NCI-H2227 (cell line): ENCODE measurements at regions not wholly inside any gene's neighbourhood (a gene's known extent, or its start where the extent isn't known, plus 50 kb on each side); places are given as distances from the start of the nearest gene placed in this dataset.
"Not testable (repeated sequence)": the region's sequence is repeated elsewhere in the genome, so short reads cannot be mapped to it uniquely, and the experiment has no call there.

Experiments used
- DNase-seq: peaks from one replicate; lab custom pipeline; 2025; ENCODE audit not compliant: unreplicated experiment; lab: John Stamatoyannopoulos, UW

GRCh38 chr2:225895126-225895525 lies 495.6 kb downstream of the NYAP2 start:
- DNase-seq = no peak

- no peak for DNase-seq
Observed at GRCh38 chr2:225894236-225894980, 494.9 kb downstream of the NYAP2 start.

DNA sequence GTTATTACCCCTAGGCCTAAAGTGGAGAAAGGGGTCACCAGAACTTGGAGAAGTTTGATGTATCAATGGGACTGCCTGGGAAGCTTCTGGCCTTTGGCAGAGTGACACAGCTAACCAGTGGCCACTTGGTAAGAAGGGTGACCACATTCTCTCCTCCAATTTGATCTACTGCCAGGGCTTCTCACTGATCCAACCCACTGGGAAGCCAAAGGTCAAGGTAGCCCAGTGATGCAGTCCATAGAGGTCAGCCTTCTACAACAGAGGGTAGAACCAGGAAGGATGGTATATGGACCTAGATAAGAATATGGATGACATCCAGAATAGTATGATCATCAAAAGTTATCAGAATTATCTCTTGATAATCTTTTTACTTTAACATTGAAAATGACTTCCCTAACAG lies 493.6 kb downstream of the NYAP2 start:
- DNase-seq = no peak

- no peak for DNase-seq
Observed at GRCh38 chr2:225891771-225892170, 492.3 kb downstream of the NYAP2 start.

DNA sequence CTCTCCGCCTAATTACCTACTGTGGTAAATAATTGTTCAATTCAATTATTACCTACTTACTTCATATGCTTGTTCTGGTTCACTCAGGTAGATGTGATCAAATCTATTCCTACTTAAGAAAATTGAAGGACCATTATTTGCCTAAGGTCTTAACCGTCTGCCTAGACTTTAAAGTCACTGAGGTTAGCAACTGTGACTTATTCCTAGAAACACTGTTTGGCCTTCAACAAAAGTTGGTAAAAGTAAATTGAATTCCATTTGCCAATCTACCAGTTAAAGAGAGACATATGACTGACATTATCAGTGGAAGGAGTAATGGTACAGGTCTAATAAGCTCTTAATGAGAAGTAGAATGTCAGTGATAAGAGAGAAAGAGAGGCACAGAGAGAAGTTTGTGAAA lies 491.5 kb downstream of the NYAP2 start:
- no peak for DNase-seq

GRCh38 chr2:225889452-225889851 lies 489.9 kb downstream of the NYAP2 start:
- no peak for DNase-seq

- DNase-seq = no peak
Observed at GRCh38 chr2:225867071-225867470, 467.6 kb downstream of the NYAP2 start.

GRCh38 chr2:225865468-225865867 lies 466.0 kb downstream of the NYAP2 start:
- no peak for DNase-seq

GRCh38 chr2:225864394-225864793 lies 464.9 kb downstream of the NYAP2 start:
- DNase-seq = no peak

GRCh38 chr2:225842939-225843338 lies 443.4 kb downstream of the NYAP2 start:
- DNase-seq = no peak

DNA sequence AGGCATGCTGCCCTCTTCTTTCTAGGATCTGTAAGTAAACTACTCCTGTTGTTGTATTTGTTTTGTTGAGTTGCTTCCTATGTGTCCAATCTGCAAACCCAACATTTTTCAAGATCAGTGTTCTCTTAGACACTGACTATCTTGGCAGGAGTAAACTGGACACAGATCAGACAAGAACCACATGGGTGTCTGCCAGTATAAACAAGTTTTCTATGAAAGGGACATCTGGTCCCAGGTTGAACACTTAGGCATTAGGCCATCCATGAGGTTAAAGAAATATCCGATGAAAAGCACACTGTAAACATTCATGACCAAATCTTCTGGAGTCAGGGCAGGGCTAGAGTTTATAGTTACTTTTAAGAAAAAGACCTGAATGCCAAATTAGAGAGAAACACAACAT lies 441.8 kb downstream of the NYAP2 start:
- DNase-seq = no peak

- no peak for DNase-seq
Observed at GRCh38 chr2:225837328-225837727, 437.8 kb downstream of the NYAP2 start.

GRCh38 chr2:225824748-225825449 lies 425.4 kb downstream of the NYAP2 start:
- no peak for DNase-seq

DNA sequence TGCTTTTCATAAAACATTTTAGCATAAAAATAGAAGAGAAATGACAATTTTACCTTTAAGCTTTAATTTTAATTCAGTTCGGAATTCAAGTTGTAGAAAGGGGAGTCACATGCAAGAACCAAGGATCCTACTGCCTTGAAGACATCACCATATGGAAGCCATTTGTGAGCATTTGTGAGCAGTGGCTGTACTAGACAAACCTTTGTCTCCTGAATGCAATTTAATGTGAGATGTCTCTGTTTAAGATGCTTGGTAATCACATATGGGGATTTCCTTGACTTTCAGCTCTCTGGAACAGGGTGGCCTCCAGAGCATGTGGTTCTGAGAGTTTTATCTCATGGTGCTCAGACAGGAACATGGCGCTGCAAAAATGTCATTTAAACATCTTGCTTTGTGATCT lies 421.8 kb downstream of the NYAP2 start:
- DNase-seq = no peak

GRCh38 chr2:225820826-225821225 lies 421.3 kb downstream of the NYAP2 start:
- DNase-seq = no peak

- no peak for DNase-seq
Observed at GRCh38 chr2:225814554-225814953, 415.0 kb downstream of the NYAP2 start.

DNA sequence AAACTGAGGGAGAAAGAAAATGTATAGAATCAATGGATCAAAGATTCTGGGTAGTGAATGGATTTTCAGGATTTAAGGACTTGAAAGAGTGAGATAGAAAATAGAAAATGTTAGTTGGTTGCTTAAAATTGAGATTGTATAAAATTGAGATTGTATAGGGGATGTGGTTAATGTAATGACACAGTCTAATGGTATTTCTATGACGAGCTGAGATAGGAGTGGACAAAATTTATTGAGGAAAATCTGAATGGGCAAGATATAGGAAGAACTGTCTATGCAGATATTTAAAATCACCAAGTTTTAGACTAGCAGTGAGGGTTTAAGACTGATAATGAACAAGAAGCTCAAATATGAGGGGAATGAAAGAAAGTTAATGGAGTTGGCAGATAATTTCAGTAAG lies 406.6 kb downstream of the NYAP2 start:
- no peak for DNase-seq

- DNase-seq = not testable (repeated sequence)
Observed at GRCh38 chr2:225802076-225802475, 402.6 kb downstream of the NYAP2 start.

DNA sequence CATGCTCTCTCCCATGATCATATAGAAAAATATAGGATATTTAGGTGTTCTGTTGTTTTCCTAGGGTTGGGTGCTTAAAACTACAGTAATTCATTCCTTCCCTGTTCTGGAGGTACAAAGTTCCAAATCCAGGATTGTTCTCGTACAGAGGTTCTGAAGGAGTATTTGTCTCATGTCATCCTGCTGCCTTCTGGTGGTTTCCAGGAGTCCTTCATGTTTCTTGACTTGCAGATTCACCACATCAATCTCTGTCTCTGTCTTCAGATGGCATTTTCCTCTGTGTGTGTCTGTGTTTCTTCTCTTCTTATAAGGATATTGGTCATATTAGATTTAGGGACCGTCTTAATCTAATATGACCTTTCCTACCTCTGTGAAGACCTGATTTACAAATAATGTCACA lies 397.9 kb downstream of the NYAP2 start:
- no peak for DNase-seq

DNA sequence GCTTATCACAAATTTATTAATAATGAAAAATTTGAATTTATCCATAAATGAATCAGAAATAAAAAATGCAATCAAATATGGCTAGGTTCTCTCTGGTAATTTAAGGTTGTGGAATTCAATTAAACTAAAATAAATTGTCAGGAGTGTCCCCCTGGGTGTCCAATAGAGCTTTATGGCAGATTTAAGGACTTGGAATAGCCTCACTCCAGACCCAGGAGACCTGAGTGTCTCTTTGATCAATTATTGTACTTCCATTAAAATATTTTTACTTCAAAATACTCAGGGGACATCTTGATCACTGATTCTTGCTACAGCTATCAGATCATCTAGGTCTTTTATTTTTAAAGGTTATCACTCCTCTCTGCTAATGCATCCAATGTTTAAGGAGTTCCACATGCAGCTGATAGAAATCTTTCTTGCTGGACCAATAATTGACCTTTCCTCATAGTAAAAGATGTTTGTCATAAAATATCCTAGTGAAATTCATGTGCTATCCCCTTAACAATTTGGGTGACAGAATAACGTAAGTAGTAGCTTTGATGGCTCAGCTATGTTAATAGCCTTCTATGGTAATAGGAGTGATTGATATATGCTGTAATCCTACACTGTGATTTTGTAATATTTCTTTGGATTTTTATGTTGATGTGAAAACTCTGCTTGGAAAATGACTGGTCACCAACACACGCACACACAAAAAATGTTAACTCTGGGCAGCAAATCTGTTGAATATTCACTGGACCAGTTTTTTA lies 395.3 kb downstream of the NYAP2 start:
- DNase-seq = no peak

DNA sequence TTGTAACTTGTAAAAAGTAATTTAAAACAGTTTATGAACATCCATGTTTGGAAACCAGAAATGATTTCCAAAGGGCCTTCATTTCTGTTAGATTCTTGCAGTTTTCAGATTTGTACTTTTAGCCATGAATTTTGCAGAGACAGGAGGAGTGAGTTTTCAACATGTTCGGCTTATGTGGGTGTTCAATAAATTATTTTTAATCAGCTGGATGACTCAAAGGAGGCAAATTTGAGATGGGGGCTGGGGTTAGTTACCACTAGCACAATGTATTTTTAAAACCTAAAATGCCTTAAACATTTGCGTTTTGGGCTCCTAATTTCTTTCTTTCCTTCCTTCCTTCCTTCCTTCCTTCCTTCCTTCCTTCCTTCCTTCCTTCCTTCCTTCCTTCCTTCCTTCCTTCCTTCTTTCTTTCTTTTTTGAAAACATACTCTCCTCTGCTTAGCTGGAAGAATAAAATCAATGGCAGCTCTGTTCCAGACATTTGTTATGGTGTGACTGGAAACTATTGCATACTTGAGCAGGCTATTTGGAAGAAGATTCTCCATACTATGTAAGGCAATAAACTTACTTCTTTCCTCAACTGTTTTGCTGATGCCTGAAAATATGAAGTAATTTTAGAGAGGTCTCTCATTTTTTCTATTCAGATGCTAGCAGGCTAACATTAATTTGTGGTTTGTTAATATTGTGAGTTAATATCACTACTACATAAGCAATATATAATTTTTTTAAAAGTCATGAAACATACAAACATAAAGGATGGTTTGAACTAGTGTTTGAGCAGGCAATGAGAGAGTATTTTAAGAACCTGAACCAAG lies 394.4 kb downstream of the NYAP2 start:
- no peak for DNase-seq
